Right kidney (tissue), 1 donor: ENCODE measurements at regions not wholly inside any gene's neighbourhood (a gene's known extent, or its start where the extent isn't known, plus 50 kb on each side); places are given as distances from the start of the nearest gene placed in this dataset.
A peak's percentile ranks its signal among the peaks of the same experiment; 100 is the strongest.
"Not testable (repeated sequence)": the region's sequence is repeated elsewhere in the genome, so short reads cannot be mapped to it uniquely, and the experiment has no call there.

Source experiments
- DNase-seq: peaks from one replicate; pipeline ENCODE4 v3.0.0-alpha.2; 2016

DNA sequence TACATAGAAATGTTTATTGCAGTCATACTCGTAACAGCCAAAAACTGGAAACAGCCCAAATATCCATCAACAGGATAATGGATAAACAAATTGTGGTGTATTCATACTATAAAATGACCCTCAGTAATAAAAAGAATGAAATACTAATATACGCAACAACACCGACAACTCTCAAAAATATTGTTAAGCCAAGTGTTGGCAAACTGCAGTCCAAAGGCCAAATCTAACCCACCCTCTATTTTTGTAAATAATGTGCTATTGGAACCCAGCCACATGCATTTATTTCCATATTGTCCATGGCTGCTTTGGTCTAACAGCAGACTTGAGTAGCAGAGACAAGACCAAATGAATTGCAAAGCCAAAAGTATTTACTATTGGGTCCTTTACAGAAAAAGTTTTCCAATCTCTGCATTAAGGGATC is 151.0 kb downstream of the MREG start:
- DNase-seq, result no peak

DNA sequence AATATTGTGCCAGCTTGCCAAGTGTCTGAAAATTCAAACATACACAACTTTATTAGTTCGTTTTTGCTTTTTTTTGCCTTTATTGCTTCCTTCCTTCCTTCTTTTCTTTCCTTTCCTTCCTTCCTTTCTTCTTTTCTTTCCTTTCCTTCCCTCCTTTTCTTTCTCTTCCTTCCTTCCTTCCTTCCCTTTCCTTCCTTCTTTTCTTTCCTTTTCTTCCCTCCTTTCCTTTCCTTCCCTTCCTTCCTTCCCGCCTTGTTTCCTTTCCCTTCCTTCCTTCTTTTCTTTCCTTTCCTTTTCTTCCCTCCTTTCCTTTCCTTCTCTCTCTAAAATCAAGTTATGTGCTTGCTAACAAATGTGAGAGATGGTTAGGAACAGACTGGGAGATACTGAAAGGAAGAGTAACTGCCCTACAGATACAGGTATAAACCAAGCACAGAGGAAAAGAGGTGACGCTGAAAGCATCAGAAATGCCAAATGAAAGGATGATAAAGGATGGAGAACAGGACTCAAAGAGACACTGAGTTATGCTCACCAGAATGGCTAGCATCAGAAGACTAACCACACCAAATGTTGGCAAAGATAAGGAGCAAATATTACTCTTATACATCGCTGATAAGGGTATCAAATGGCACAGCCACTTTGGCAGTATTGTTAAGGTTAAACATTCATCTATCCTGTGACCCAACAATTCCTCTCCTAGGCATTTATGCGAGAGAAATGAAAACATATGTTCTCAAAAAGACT is 151.6 kb downstream of the MREG start:
- no peak for DNase-seq

DNA sequence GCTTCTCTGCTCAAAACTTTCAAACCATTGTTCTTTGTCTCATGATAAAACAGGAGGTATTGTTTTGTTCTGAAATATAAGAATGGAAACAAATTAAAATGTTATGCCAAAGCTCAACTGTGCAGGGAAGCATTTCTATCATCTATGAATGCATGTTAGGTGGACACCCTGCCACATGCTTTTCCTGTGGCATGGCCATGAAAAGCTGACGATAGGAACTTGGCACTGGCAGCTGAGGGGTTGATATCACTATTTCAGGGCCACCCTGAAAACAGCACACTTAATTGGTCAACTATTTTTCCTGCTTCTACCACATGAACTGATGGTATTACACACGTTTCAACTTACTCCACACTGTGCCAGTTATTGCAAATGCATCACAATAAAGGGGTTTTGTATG is 157.3 kb downstream of the MREG start:
- DNase-seq, result no peak

DNA sequence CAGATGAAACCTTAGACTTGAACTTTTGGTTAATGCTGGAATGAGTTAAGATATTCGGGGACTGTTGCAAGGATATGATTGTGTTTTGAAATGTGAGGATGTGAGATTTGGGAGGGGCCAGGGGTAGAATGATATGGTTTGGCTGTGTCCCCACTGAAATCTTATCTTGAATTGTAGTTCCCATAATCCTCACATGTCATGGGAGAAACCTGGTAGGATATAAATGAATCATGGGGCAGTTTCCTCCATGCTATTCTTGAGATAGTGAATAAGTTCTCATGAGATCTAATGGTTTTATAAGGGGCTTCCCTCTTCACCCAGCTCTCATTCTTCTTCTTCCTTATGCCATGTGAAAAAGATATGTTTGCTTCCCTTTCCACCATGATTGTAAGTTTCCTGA is 158.0 kb downstream of the MREG start:
- DNase-seq, result not testable (repeated sequence)

DNA sequence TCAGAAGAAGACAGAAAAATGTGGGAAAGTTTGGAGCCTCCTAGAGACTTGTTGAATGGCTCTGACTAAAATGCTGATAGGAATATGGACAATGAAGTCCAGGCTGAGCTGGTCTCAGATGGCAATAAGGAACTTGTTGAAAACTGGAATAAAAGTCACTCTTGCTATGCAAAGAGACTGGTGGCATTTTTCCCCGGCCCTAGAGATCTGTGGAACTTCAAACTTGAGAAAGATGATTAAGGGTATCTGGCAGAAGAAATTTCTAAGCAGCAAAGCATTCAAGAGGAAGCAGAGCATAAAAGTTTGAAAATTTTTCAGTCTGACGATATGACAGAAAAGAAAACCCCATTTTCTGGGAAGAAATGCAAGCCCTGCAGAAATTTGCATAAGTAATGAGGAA is 159.3 kb downstream of the MREG start:
- DNase-seq, result no peak

DNA sequence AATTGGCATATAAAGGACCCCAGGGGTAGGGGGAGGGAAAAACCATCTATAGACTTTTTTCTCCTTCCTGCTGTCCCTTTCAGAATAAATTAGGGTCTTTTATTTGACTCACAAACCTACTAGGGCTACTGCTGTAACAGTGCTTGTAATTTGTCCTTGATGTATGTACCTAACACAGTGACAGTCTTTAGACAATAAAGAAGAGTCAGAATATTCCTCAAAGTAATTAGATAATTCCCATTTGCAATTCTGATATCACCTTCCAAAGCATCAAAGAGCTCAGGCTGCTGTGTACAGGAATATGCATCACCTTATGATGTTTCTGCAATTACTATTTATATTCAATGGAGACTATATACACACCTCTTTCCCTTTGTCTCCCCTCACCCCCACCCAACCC is 161.7 kb downstream of the MREG start:
- no peak for DNase-seq

DNA sequence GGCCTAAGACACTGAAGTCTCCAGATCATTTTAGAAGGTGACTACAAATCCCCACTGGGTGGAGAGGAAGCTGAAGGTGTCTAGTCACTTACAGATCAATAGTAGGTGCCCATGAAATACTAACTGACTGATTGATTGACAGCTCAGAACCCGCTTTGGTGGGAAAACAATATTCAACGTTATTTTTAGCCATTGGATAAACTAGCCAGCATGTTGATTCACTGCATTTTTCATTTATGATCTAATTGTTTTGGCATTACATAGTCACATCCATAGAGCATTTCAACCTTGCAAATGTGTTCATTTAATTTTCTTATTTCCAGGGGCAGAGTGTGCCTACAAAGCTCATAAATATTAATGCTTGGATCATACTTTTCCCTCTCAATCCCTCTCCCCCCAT is 162.3 kb downstream of the MREG start:
- no peak for DNase-seq

DNA sequence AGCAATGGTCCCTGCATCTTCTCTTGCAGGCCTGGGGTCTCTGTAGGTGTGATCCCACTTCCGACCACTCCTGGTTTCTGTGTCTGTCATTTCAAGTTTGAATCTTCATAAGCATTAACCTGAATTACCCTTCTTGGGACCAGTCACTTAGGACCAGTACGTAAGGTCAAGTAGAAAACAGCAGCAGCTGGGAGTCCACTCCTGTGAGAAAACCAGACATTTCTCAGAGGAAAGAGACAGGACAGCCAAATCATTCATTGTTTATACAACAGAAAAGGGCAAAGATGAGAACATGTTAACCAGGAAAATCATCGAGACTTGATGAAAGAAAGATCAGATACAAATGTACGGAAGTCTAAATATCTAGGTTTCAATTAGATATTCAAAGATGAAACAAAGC is 163.0 kb downstream of the MREG start:
- no peak for DNase-seq

DNA sequence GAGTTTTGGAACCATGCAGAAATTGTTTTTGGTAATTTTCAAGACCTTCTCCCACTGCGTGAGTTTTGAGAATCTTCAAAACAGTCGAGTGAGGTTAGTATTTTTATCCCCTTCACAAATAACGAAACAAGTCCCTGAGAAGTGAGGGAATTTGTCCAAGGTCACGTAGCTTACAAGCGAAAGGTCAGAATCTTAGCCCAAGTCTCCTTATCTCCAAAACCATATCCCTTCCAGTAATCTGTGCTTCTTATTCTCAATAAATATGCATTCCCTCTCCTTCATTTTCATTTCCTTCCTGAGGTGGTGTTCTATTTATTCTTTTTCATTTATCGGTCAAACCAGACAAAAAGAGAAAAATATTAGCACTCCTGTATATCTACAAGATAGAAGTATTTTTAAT is 163.6 kb downstream of the MREG start:
- DNase-seq, result no peak

DNA sequence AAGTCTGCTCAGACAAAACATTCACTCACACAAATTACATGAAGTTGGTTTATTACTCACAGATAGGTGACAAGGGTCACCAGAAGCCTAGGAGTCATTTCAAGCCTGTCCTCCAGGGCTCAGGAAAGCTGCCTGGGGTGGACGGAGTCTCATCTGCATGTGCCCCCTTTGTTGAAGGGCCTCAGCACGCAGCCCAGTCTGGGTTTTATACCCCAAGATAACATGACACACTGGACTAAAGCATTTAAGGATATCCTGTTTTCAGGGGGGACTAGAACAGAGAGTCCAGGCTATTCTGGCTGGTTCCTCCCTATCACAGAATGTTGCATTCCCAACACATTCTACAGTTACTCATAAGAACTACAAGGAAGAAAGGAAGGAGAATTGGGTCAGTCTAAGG is 164.7 kb downstream of the MREG start:
- DNase-seq, result no peak

DNA sequence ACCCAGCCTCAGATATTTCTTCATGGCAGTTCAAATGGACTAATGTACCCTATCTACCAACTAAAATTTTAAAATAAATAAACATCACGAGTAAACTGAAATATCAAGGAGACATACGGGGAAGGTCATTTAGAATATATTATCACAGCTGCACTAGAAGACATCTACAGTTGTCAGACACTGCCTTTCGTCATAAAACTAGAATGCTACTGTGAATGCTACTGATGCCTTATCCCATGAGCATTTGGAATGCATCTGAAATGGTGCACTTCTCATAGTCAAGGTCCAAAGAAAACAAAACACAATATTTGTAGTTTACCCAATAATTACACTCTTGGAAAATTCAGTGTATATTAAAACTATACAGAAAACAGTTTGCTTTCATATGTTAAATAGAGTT is 165.2 kb downstream of the MREG start:
- DNase-seq, result no peak

DNA sequence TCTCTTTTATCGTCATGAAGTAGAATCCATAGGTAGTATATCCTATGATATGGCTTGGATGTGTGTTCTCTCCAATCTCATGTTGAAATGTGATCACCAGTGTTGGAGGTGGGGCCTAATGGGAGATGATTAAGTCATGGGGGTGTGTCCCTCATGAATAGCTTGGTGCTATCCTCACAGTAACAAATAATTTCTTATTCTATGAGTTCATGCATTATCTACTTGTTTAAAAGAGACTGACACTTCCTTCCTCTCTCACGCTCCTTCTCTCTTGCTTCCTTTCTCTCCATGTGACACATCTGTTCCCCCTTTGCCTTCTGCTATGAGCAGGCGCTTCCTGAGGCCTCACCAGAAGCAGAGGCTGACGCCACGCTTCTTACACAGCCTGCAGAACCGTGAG is 165.6 kb downstream of the MREG start:
- no peak for DNase-seq

DNA sequence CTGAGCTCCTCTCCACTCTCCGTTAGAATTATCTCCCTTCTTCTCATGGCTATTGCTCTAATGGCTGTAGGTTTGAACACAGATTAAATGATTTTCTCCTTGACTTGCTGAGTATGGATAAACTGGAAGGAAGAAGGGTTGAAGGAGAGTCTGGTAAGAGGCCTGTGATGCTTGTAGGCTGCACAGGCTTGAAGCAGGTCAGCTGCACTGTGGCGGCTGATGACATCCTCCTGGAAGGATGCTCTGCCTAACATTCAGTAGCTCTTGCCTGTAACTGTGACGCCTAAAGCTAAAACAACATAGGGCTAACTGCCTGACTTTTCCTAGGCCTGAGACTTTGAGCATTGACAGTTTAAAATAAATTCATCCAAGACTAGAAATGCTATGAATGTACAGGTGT is 166.3 kb downstream of the MREG start:
- DNase-seq, result no peak

DNA sequence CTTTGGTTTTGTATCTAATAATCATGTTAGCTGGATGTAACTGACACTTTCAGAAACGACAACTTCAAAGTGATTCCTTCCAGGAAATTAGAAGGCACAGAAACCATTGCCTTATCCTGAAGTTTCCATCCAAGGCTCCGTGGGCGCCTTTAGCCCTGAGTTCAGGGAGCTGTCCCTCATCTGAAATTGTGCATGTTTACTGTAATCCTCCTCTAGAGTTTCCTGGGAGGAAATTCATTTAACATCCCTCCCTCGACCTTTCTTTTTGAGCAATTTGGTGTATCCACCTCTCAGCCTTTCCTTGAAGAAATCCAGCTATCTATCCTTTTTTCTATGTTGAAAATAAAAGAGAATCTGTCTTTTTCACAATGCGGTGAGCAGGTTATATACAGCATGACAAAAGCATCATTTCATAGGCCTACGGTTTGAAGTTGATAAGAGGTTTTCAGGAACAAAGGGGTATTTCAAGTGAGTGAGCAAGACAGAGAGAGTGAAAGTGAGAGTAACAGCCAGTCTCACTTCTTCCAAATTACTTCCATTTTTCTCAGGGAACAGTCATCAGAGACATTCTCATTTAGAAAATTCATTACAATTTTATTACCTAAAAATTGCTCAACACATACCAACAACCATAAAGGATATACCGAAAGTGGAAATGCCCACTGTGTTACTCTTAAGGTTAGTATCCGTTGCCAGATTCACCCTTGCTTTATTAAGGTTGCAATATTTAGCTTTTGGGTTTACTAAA is 167.3 kb downstream of the MREG start:
- no peak for DNase-seq

DNA sequence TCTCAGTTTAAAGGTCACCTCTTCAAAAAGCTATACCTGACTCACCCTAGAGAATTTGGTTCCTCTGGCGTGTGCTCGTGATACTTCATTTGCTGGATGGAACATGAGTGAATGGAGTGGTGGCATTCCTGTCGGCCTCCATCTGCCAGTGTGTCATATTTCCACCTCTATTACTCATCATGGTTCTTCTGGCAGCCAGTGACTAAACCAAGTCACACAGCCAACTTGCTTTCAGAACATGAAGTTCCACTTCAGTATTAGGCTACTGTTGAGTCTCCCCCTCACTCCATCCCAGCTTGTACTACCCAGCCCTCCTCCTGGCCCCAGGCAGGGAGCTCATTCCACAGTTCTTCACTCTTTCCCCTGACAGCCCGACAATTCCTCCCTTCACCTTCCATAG is 169.8 kb downstream of the MREG start:
- no peak for DNase-seq

DNA sequence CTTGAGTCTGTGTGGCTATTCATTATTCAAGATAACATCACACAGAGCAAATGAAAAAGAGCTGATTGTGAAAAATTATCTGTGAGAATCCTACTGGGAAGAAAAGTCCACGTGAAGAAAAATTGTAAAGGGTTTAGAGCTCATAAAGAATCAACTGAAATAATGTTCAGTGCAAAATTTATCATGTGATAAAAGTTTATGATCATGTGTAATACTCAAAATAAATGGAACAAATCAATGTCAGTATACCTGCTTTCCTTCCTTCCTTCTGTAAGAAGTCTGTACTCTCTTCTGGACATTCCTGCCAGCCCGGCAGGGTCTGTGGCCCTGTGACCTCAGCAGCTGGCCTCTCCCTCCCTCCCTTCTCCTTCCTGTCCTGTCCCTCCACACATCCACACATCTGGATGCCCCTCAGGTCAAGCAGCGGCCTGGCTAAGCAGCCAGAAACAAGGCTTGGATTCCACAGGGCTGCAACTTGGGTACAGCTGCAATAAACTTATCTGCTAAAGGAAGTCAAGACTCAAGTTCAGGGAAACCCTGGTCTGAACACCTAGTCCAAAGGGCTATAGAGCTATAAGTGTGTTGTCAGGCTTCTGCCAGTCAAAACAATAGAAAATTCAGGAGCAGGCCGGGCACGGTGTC is 172.1 kb downstream of the MREG start:
- DNase-seq, result no peak

DNA sequence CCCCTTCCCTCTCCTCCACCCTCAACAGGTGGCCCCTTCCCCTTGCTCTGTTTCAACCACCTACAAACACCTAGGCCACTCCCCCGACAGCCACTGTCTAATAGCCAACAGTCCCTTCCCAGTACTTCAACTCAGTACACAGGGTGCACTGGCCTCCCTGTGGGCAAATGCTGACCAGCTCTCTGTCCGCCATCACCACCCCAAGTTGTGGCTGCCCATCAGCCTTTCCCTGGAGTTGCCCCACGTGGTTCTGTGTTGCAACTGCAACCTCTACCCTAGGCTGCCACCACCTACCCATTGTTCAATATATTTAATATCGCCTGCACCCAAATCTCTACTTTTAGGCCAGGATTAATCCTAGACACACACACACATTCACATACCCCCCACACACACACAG is 173.5 kb downstream of the MREG start:
- DNase-seq, result no peak

DNA sequence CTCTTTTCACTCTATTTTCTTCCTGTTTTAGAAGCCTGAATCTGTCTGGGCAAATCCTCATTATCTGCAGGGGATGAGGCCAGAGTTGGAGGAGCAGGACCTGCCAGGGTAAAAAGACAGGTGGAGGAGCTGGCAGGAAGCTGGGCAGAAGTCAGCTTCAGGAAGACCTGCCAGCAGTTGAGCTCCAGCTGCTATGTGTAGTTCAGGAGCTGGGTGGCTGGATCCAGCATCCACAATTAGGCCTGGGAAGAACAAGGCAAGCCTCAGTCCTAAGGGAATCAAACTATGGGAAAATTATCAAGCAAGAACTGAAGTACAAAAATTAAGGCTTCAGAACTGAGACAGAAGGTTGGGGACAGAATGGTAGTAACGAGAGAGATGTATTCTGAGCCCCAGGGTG is 174.0 kb downstream of the MREG start:
- DNase-seq, result no peak

DNA sequence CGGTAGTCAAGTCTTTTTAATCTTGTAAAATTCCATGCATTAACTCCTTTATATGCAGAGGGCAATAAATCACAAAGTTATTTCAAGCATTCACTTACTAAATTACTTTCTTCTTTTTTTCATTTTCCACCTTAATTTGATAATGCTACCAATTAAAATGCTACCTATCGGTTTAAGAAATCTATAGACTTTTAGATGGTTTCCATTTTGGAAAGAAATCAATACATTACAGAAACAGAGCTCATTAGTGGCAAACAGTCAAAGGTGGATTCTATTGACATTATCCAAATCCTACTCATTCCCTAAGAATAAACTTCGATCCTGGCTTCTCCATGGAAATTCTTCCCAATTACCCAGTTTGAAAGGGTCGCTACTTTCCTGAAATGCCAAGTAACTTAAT is 176.5 kb downstream of the MREG start:
- DNase-seq, result no peak

DNA sequence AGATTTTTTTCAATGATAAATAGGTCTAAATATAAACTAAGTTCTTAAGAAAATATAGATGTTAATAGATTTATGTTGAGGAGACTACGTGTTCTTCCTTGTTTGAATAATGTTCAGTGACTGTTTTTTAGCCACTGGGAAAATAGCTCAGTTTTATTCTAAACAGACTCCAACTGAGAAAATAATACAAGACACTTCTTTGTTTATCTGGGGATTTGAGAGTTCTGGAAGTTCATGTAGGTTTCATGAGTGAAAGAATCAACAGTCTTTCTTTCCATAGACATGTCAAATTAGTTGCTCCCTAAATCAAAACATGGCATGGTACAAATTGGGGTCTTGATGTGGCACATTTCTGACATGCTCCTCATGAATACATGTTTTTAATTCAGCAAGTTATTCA is 177.7 kb downstream of the MREG start:
- DNase-seq, result peak; percentile 27

DNA sequence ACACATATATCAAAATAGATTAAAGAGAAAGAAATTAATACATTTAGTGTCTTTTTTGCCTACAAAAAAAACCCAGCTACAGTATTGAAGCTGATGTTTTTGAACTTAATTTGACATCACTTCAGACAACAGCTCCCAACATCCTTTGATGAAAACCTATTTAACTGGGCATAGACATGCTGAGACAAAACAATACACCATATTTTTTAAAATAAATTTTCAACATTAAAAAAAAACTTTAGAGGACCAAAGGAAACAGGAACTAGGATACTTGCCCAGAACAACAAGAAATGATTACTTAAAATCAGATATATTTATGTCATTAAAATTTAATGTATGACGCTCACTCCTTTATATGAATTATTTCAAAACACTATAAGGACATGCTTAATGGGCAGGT is 178.1 kb downstream of the MREG start:
- no peak for DNase-seq

DNA sequence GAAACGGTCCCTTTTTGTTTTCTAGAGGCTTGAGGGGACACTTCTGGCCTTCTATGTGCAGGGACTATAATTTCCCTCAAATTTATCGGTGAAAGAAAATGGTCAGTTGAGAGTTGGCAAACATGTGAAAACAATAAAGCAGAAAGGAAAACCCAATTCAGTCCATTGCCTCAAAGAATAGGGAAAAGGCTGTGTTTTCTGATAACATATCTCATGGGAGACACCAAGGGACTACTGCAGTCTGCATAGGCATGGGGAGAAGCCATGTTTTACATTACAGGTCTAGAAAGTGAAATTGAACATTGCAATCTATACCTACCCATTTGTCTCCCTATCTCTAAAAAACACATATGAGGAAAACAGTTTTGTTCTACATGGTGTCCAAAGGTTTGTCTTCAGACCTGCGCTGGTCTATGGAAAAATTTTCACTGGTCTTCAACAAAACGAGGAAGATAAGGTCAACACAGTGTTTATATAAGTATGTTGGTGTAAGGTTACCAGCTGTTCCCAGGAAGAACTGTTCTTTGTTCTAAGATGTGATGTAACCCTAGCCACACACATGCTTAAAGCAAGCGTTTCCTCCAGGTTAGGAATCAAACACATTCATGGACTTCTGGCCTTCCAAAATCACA is 179.7 kb downstream of the MREG start:
- DNase-seq, result no peak

DNA sequence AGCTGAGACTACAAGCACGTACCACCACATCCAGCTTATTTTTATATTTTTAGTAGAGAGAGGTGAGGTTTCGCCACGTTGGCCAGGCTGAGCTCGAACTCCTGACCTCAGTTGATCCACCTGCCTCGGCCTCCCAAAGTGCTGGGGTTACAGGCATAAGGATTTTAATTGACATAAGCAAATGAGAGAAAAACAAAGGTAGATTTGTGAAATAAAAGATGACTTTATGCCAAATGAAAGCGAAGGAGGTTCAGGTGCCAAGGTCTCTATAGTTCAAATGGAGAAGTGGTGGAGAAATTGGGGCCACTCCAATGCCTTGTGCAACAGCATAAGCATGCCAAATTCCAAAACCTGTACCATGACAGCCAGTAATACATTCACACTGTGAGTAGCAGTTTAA is 180.6 kb downstream of the MREG start:
- no peak for DNase-seq
